T-helper 1 cell treated with Interleukin-12 subunit alpha and Interleukin-12 subunit beta and Interleukin-4 antibody, amounts not matched to agents 30 ng/mL and 1 ng/mL, for 36 hours (primary cell): ENCODE measurements at regions not wholly inside any gene's neighbourhood (a gene's known extent, or its start where the extent isn't known, plus 50 kb on each side); places are given as distances from the start of the nearest gene placed in this dataset.

Source experiments
- intact Hi-C: fragments of 100-400 bp; cut with micrococcal nuclease; formaldehyde crosslinking; loops from one replicate; pipeline ENCODE4 v1.15.1; 2024

- intact Hi-C loops: loop anchor here (2.0 kb wide), 1 partner anchor 74 kb away; no protein-coding TSS in a partner anchor
These were observed 50.6 kb upstream of the MRPS6 start for GRCh38 chr21:34022627-34023335.

DNA sequence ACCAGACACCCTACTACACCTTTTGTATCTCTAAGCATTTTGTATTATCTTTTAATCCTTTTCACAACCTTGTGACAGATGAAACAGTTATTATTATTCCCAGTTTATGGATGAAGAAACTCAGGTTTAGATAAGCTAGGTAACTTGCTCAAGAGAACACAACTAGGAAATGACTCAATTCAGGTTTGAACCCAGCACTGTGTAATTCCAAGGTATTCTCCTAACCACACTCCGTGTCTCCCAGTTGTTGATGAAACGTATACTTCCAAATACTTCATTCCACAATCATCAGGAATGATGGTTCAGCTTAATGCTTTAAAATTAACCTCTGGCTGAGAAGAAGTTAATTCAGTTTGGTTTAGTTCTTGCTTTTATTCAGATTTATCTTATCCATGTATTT is 51.7 kb upstream of the MRPS6 start:
- intact Hi-C loops: loop anchor here (2.0 kb wide), 1 partner anchor 73 kb away; no protein-coding TSS in a partner anchor

- intact Hi-C loops: no loop called here
These were observed 52.3 kb upstream of the MRPS6 start for GRCh38 chr21:34020983-34021553.

DNA sequence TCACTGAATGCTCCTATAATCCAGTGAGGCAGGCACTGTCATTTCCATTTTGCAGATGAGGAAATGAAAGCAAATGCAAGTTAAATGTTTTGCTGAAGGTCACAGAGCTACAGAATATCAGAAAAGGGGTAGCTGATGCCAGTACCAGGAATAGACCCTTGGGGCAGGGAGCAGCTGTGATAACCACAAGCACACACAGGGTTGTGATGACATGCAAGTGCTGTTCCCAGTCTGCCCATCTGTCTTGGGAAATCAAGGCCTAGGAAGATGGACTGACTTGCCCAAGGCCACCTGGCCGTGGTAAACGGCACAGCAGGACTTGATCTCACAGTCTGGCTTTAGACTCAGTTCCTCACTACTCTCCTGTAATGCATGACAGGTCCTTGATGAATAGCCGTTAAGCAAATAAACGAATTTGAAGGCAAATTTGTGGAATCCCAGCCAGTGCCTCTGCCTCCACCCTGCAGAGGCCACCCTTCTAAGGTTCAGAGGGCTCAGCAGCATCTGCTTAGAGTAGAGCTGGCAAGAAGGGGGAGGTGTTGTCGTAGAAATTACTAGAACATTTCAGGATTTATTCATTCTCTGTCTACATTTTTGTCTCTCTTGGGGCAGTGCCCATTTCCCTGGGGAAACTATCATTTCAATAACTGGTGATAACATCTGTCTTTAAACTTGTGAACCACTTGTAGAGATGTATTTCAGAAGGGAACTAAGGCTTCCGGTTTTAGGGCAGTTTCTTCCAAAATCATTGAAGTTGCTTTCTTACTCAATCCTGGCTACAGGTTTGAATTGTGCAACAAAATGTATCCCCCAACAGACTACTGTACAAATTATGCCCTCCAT is 53.2 kb upstream of the MRPS6 start:
- intact Hi-C loops: no loop called here

- intact Hi-C loops: no loop called here
These were observed 54.0 kb upstream of the MRPS6 start for GRCh38 chr21:34019402-34019801.

GRCh38 chr21:34018910-34019309 is 54.5 kb upstream of the MRPS6 start:
- intact Hi-C loops: no loop called here

DNA sequence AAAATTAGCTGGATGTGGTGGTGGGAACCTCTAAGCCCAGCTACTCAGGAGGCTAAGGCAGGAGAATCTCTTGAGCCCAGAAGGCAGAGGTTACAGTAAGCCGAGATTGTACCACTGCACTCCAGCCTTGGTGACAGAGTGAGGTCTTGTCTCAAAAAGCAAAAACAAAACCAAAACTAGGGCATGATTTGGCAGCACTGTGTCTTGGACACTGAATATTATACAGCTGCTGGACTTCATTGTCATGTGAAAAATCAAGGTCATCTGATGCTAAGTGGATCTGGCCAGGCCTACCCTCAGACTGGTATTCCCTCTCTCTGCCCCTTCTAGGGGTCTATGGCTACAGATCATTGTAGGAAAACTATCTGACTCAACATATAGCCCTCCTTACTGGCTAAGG is 55.2 kb upstream of the MRPS6 start:
- intact Hi-C loops: no loop called here

DNA sequence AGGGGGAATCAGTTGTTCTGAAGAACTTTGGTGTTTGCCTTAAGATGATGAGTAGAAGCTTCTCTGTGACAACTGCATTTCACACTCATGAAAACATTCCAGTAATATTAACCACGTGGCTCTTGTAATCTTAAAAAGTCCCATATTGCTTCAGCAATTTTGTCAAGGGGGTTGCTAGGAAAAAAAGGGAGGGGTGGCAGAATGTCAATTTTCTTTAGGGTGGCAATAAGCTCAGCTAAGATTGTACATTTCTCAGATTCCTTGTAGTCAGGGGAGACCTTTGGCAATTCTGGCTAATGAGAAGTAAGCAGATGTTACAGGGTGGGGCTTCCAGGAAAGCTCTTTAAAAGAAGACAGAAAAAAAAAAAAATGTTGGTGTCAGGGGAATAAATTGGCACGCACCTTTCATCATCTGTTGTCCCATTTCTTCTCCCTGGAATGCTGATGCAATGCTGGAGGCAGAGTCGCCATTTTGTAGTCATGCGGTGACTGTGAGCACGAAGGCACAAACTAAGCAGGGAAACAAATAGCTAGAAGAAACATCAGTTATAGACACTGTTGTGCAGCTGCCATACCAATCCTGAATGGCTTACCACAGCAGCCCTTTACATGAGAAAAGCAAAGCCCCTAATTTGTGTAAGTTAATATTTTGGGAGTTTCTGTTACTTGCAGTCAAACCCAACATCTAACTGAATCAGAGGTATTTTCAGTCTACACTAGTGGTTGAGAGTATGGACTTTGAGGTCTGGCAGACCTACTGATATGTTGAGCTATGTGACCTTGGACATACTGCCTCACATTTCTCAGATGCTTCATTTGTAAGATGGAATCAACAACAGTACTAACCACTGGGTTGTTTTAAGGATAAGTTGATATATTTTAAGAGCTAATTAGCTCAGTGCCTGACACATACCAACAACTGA is 56.1 kb upstream of the MRPS6 start:
- intact Hi-C loops: no loop called here

- intact Hi-C loops: no loop called here
These were observed 60.7 kb upstream of the MRPS6 start for GRCh38 chr21:34012640-34013039.

DNA sequence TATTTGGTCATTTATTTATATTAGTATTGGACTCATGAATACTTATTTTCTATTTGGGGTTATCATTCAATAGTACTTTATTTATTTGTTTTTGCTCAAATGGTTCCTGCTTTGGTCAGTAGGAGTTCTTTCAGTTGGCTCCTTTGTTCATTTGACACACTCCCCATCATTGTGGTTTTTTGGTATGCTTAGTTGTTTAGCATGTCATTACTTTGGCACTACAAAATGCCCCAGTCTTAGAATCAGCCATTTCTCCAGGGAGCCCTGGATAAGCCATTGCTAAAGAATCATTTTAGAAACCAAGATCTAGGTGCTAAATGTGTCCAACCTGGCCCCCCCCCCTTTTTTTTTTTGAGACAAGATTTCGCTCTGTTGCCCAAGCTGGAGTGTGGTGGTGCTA is 61.7 kb upstream of the MRPS6 start:
- intact Hi-C loops: no loop called here

- intact Hi-C loops: no loop called here
These were observed 64.2 kb upstream of the MRPS6 start for GRCh38 chr21:34009193-34009592.

DNA sequence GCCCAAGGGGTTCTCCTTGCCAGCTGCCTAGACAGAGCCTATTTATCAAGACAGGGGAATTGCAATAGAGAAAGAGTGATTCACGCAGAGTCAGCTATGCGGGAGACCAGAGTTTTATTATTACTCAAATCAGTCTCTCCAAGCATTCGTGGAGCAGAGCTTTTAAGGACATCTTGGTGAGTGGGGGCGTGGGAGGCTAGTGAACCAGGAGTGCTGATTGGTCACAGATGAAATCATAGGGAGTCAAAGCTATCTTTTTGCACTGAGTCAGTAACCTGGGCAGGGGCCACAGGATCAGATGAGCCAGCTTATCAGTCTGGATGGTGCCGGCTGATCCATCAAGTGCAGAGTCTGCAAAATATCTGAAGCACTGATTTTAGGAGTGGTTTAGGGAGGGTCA is 64.8 kb upstream of the MRPS6 start:
- intact Hi-C loops: no loop called here

DNA sequence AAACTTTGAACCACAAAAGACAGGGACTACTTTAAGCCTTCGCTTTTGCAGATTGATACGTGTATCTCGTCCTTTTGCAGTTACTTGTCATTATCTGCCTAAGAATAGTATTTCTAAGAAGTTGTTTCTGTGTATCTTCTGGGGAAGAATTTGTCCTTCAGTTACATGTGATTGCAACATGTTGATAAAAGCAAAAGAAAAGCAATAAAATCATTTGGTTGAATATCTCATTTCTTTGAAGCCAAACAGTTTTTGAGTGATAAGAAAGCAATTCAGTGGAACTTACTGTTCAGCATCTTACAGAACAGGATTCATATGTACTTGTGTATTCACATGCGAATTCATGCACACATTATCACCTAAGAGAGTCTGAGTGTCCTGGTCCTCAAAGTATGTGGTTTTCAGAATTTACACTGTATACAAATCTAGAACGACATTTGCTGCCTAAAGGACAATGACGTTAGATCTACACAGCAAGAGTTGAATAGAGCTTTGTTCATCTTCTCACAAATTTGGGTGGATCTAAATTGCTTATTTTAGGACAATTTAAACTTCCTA is 66.7 kb upstream of the MRPS6 start:
- intact Hi-C loops: no loop called here

- intact Hi-C loops: no loop called here
These were observed 68.4 kb upstream of the MRPS6 start for GRCh38 chr21:34004974-34005373.

DNA sequence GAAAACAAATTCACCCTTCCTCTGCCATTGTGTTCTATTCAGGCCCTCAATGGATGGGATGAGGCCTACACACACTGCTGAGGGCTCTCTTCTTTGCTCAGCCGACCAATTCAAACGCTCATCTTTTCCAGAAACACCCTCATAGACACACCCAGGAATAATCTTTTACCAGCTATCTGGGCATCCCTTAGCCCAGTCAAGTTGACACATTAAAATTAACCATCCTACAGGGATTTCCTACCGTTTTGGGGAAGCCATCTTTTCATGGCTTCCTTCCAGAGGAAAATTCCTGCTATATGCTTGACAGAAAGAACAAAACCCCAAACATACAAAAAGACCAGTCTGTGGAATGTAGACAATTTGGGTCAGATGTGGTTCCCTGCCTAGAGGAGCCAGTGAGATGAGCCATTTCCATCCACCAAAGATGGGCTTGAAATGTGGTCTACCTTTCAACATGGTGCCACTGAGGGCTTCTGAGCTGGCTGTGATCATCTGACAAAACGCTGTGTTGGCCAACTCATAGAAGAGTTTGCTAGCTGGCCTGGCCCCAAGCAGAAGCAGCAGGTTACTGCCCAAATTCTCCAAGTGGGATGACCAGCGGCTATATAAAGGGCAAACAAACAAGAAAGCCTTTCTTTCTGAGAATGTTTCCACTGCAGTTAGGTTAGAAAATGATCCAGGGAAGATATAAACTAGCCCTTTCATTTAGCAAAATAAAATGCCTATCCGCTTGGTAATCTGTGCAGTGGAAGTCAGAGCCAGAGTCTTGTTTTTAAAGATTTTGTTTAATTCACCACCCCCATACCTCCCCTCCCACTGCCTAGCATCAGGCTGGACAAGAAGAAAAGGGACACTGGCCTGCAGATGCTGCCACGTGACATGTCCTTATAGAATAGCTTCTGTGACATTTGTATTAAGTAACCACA is 69.1 kb upstream of the MRPS6 start:
- intact Hi-C loops: no loop called here

DNA sequence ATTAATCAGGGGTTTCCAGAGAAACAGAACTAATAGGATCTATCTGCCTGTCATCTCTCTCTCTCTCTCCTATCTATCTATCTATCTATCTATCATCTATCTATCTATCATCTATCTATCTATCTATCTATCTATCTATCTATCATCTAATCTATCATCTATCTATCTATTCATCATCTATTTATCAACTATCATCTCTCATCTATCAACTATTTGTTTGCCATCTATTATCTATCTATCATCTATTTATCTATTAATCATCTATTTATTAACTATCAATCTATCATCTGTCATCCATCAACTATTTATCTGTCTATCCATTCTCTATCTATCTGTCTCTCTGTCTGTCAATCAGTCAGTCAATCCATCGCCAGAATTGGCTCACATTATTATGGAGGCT is 70.0 kb upstream of the MRPS6 start:
- intact Hi-C loops: no loop called here

GRCh38 chr21:34000375-34000774 is 73.0 kb upstream of the MRPS6 start:
- intact Hi-C loops: no loop called here

DNA sequence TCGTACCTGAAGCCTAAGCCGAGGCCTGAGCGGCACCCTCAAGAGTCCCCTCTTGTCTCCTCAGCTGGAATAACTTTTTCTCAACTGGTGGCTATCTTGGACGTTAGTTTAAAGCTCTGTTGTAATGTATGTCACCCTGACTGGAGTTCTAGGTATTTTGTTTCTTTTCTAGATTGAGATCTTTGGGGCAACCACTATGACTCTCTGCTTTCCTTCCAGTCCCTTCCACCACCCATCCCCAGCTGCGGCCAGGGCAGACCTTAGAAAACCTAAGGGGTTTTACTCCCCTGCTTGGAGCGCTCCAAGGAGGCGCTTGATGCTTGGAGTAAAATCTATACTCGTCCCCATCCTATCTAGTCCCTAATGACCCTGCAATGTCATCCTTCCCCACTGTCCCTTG is 74.6 kb upstream of the MRPS6 start:
- intact Hi-C loops: loop anchor here (5.0 kb wide), 2 partner anchors 48 to 243 kb away; no protein-coding TSS in a partner anchor

GRCh38 chr21:33998402-33998801 is 75.0 kb upstream of the MRPS6 start:
- intact Hi-C loops: loop anchor here (5.0 kb wide), 2 partner anchors 49 to 244 kb away; no protein-coding TSS in a partner anchor

- intact Hi-C loops: loop anchor here (5.0 kb wide), 2 partner anchors 50 to 245 kb away; no protein-coding TSS in a partner anchor
These were observed 75.9 kb upstream of the MRPS6 start for GRCh38 chr21:33997436-33997835.
